Endothelial cell of hepatic sinusoid (primary cell): ENCODE measurements at regions not wholly inside any gene's neighbourhood (a gene's known extent, or its start where the extent isn't known, plus 50 kb on each side); places are given as distances from the start of the nearest gene placed in this dataset.

Experiments used
- in situ Hi-C: cut with HindIII; loops from 2 replicates; pipeline ENCODE4 v1.10.0; 2017; ENCODE audit warnings: low sequenced_read_pairs

- in situ Hi-C loops = no loop called here
Observed at GRCh38 chr15:47945872-47946650, 174.7 kb upstream of the SLC24A5 start.

- in situ Hi-C loops = no loop called here
Observed at GRCh38 chr15:47949815-47950214, 171.0 kb upstream of the SLC24A5 start.

DNA sequence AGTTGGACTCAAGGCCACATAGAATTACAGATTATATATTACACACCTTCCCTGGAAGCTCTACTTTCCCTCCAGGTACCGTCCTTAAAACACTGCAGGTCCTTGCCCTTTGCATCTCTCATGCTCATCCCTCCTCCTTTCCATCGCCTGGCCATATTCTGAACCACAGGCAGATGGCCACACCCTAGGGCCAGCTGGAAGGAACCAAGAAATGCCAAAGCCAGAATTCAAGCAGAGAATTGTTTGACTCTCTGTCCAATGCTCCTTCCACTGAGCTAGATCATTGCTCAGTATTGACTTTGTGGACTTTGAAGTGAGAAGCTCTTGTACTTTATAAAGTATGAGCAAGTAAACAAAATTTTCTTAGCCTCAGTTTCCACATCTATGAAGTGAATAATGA is 170.3 kb upstream of the SLC24A5 start:
- in situ Hi-C loops = no loop called here

- in situ Hi-C loops = no loop called here
Observed at GRCh38 chr15:47951781-47952180, 169.0 kb upstream of the SLC24A5 start.

GRCh38 chr15:47954196-47954595 is 166.6 kb upstream of the SLC24A5 start:
- in situ Hi-C loops = no loop called here

DNA sequence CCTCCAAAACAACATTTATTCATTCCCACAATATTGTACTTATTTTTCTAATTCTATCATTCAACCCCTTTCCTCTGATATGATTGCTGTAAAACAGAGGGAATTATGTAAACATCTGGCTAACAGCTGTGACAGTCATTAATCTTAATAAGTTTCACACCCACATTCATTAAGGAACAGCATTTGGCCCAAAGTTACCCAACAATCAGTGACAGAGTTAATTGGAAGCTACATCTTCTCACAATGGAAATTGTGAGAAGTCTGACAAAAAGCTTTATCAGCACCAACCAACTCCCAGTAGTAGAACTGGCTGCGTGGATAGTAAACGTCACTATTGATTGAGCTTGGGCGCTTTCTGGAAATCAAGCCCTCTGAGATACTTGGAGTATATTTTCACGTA is 165.8 kb upstream of the SLC24A5 start:
- in situ Hi-C loops = no loop called here

- in situ Hi-C loops = no loop called here
Observed at GRCh38 chr15:47959617-47960413, 161.0 kb upstream of the SLC24A5 start.

DNA sequence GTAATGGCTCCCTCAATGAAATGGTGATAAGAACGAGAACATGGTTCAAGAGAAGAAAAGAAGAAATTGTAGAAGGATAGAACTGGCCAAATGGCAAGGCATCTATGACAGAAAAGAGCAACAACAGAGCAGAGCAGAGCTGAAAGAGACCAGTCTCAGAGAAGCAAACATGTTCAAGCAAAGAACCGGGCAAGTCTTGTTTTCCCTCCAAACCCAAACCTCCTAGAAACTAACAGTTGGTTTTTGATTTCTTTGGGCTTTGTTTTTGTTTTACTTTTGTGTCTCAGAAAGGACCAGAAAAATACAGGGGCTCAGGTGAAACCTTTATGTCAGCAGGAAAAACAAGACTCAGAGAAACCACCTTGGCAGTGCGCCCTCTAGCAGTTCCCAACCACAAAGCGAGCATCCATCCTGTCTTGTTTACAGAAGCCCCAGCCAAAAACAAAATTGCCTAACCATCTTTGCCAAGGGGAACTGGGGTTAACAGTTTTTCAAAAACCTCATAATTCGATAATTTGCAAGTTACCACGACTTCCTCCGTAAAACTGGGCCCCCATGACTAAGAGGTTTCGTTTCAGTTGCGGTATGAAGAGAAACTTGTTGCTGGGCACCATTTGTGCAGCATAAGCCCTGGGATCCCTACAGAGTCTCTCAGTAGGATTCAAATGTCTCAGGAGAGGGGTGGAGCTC is 159.2 kb upstream of the SLC24A5 start:
- in situ Hi-C loops = no loop called here

DNA sequence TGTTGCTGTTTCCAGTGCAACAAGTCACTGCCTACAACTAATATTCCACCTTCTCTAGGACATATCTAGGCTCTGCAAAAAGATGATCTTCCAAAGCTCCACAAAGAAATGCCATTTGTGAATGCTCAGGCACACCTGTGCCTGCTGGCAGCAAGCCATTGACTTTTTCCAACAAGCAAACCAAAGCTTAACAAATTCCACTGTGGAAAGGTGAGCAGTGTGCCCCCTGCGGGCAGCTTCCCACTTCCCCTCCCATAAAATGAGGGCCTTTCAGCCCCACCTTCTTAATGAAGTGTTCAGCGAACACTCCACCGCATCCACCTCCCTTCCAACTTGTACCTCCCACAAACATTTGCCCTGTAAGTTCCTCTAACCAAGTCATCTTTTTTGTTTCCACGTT is 157.5 kb upstream of the SLC24A5 start:
- in situ Hi-C loops = no loop called here

- in situ Hi-C loops = no loop called here
Observed at GRCh38 chr15:47964229-47964628, 156.6 kb upstream of the SLC24A5 start.

GRCh38 chr15:47965297-47965696 is 155.5 kb upstream of the SLC24A5 start:
- in situ Hi-C loops = no loop called here

DNA sequence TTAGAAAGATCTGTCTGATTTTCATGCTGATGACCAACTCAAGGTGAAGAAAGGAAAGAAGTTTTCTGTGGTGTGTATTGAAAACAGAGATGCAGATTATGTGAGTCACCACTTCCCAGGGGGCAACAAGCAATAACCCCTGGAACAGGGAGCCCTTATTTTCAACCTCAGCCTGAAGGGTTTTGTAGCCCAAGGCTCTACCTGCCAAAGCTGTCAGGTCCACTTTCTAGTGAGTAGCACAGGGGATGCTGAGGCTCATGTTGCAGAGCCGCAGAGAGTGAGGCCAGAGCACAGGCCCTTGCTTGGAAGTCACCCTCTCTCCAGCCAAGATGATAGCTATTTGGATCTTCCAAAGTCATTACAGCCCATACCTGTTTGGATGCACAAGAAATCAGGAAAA is 152.2 kb upstream of the SLC24A5 start:
- in situ Hi-C loops = no loop called here

GRCh38 chr15:47971637-47972036 is 149.2 kb upstream of the SLC24A5 start:
- in situ Hi-C loops = no loop called here

GRCh38 chr15:47972738-47973137 is 148.1 kb upstream of the SLC24A5 start:
- in situ Hi-C loops = no loop called here

GRCh38 chr15:47974724-47975123 is 146.1 kb upstream of the SLC24A5 start:
- in situ Hi-C loops = no loop called here

DNA sequence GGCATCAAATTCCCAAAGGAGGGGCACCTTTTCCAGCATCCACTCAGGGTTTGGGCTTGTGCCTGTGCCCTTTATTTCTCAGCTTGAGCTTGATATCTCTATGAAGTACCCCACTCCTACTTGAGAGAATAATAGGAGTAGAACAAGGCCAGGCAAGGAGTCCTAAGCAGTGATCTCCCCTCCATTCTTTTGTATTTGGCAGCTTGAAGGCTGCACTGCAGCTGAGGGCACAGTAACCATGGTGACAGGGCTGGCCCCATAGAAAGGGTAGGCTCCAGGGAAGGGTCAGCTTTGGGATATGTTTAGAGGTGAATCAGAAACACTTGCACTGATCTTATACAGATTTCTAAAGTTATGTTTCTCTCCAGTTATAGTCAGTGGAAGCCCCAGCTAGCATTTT is 145.4 kb upstream of the SLC24A5 start:
- in situ Hi-C loops = no loop called here

DNA sequence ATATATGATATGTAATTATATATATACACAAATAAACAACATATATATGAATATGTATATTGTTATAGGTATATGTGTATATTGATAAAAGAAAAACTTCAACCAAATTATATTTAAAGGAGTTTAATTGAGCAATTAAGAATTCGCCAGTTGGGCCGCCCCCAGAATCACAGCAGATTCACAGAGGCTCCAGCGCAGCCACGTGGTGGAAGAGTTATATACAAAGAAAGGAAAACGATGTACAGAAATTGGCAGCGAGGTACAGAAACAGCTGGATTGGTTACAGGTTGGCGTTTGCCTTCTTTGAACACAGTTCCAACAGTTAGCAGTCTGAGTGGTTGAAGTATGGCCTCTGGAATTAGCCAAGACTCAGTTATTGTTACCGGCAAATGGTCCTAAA is 137.3 kb upstream of the SLC24A5 start:
- in situ Hi-C loops = no loop called here

DNA sequence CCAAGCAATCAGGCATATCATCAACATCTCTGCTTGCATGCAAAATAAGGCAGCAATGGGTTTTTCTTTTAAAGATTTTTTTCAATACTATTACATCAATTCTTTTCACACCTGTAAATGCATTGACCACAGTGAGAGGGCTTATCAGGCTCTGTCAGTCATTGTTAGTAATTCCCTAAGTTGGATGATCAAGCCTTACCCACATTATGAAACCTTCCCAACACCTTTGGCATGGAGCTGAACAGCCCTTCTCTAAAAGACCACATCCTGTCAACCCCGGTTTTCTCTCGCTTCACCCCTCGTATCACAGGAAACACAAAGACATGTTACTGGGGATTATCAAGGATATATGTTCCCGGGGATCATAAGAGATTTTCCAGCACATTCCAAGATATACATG is 135.2 kb upstream of the SLC24A5 start:
- in situ Hi-C loops = no loop called here

- in situ Hi-C loops = no loop called here
Observed at GRCh38 chr15:47987461-47987860, 133.3 kb upstream of the SLC24A5 start.

DNA sequence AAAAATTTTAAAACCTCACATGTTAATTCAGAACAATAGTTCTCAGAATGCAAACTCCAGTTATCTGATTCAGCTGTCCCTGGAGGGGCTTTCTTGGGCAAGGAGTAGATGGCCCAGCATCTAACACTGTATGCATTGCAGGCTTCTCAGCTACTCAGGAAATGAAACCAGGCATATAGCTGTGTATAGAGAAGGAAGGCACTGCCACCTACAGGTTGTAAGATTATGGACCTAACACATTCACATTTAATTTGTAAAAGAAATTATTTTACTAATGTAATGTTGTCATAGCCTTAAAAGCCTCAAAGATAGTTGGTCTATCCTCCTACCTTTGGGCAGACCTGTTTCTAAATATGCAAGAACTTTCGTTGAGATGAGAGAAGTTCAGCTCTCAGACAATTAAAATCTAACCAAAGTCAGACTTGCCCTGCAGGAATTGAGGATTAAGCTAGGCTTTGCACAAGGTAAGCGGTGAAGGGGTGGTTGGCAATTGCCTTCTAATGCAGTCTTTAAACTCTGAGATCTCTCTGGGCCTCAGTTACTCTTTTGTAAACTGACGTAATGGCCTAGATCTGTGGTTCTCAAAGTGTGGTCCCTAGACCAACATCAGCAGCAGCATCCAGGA is 132.8 kb upstream of the SLC24A5 start:
- in situ Hi-C loops = no loop called here

DNA sequence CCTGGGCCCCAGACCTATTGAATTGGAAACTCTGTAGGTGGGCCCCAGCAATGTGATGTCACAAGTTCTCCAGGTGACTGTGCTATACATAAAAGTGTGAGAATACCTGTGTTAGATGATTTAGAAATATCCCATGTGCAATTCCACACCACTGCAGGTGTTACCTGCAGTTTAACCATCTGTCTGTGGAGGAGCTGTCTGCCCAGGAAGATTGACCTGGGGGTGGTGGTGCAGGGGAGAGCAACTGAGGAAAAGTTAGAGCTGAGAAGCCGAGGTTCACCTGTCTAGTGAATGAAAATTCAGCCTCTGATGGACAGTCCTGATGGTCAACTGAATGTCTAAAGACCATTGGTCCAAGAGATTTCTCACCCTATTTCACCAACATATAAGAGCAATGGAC is 132.2 kb upstream of the SLC24A5 start:
- in situ Hi-C loops = no loop called here
